Skeletal muscle satellite cell (primary cell): ENCODE measurements at regions not wholly inside any gene's neighbourhood (a gene's known extent, or its start where the extent isn't known, plus 50 kb on each side); places are given as distances from the start of the nearest gene placed in this dataset.
"Not testable (repeated sequence)": the region's sequence is repeated elsewhere in the genome, so short reads cannot be mapped to it uniquely, and the experiment has no call there.

ENCODE experiments used
- H3K27me3 ChIP-seq: 2 replicates; pipeline ENCODE4 v1.7.0; 2013; ENCODE audit warnings: low read length; ENCODE audit not compliant: control insufficient read depth, insufficient read depth
- H3K36me3 ChIP-seq: 2 replicates; pipeline ENCODE4 v1.7.0; 2013; ENCODE audit warnings: mild to moderate bottlenecking, control low read depth, low read length; ENCODE audit not compliant: insufficient read depth
- H3K4me1 ChIP-seq: 2 replicates; pipeline ENCODE4 v1.7.0; 2013; ENCODE audit warnings: low read length; ENCODE audit not compliant: control insufficient read depth, insufficient read depth
- H3K4me2 ChIP-seq: 2 replicates; pipeline ENCODE4 v1.7.0; 2013; ENCODE audit warnings: mild to moderate bottlenecking, low read length
- H3K4me3 ChIP-seq: 2 replicates; pipeline ENCODE4 v1.7.0; 2013; ENCODE audit warnings: low read length
- H3K9ac ChIP-seq: 2 replicates; pipeline ENCODE4 v1.7.0; 2013; ENCODE audit warnings: mild to moderate bottlenecking, low read depth, low read length, moderate library complexity
- H3K9me3 ChIP-seq: replicated peaks from 2 replicates; pipeline ENCODE4 v1.7.0; 2013; ENCODE audit warnings: mild to moderate bottlenecking, control low read depth, low read length

DNA sequence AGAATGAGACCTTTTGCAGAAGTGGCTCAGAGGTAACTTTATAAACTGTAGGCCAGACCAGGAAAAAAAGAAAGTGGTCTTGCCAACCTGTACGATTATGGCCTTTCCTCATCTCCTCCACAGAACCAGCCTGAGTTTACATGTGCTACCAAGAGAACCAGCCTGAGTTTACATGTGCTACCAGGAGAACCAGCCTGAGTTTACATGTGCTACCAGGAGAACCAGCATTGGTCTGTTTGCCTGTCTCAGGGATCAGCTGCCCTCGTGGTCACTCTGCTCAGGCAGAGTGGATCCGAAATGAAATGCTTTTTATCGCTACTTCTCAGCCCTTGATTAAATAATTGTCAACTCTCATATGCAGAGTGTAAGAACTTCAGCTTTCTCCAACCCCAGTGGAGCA, 209.9 kb downstream of the SUCLG1 start:
- no peak overlapping the region for H3K4me3 ChIP-seq
- no peak overlapping the region for H3K4me2 ChIP-seq
- H3K9ac ChIP-seq: no peak overlapping the region
- H3K4me1 ChIP-seq: no peaks in the 10 kb centered on the region
- H3K9me3 ChIP-seq: no peaks in the 10 kb centered on the region
- H3K27me3 ChIP-seq: no peaks in the 10 kb centered on the region
- no peaks in the 10 kb centered on the region for H3K36me3 ChIP-seq

DNA sequence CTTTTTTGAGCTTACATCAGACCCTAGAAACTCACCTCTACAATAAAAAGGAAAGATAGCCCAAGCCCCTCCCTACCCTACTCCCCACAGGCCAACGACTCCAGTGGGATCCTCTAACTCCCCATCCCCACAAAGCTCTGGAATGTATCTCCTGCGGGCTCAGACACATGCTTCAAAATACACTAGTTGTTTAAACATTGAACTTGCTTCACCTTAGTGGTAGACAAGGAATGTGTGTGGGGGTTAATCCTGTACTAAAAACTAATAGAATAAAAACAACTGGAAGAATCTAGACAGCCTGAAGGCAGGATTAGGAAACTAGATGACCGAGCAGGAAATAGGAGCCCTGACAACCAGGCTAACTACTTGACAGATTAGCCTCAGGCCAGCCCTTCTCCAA, 211.5 kb downstream of the SUCLG1 start:
- Histone ChIP-seq H3K9me3 (no peaks in the 10 kb centered on the region), H3K9ac (no peak overlapping the region)

DNA sequence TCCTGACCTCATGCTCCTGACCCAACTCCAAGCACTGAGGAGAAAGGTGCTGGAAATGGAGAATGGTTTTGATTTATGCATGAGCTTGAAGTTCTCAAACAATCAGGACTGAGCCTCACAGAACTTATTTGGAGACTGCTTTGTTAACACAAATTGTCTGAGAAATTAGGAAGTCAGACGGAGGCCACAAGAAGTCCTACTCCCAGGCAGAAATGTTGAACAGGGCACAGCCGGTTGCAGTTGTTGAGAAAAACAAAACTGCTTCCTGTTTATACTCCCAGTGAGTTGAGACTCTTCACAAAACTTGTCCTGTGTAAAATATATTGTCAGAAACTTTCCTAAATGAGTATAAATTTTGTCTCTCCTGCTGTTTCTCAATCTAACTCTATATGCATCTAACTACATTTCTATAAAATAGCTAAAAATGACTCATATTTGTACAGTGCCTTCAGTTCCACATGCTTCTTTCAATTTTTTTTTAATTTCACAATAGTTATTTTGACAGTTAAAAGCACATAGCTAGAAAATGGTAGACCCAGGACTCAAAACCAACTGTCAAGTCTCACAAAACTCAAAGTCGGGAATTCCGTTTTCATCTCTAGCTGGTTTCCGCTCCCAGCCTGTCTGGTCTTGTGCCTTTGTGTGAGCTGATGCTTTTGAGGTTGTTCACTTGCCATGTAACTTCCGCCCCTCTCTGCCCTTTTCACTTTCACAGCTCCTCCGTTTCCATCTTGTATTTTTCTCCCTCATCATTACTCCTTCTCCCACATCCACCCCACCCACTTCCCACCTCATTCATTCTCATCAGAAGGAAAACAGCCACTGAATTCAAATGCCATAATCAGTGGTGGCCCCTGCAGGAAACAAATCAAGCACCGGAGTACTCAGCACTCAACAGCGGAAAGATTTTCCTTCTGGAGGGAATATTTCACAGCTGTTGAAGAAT, 215.0 kb downstream of the SUCLG1 start:
- no peaks in the 10 kb centered on the region for H3K4me1 ChIP-seq
- no peak overlapping the region for H3K4me3 ChIP-seq
- H3K9me3 ChIP-seq: no peaks in the 10 kb centered on the region
- H3K9ac ChIP-seq: no peak overlapping the region
- H3K27me3 ChIP-seq: no peaks in the 10 kb centered on the region
- H3K4me2 ChIP-seq: no peak overlapping the region
- H3K36me3 ChIP-seq: no peaks in the 10 kb centered on the region

More for the DNA sequence above, 211.5 kb downstream of the SUCLG1 start:
- Histone ChIP-seq H3K4me2 (no peak overlapping the region), H3K36me3 (no peaks in the 10 kb centered on the region), H3K27me3 (no peaks in the 10 kb centered on the region), H3K4me1 (no peaks in the 10 kb centered on the region), H3K4me3 (no peak overlapping the region)

DNA sequence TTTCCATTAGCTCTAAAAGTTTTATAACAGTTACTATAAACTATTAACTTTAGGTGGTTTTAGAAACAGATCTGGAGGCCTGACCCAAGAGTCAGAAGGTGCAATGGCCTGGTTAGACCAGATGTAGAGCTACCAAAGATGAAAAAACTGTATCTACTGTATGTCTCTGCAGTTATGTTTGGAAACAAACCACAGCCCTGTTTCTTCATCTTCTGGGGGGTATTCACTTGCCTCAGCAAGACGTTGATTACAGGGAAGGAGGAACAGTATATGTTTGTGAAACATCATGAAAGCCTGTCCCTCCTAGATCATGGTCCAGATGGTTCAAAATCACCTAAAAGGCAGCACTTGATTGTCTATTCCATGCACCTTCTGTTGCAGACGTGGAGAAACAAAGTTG, 220.2 kb downstream of the SUCLG1 start:
- Histone ChIP-seq H3K4me2 (no peak overlapping the region), H3K27me3 (no peaks in the 10 kb centered on the region), H3K4me1 (no peaks in the 10 kb centered on the region), H3K9ac (no peak overlapping the region), H3K4me3 (no peak overlapping the region), H3K36me3 (no peaks in the 10 kb centered on the region), H3K9me3 (no peaks in the 10 kb centered on the region)

DNA sequence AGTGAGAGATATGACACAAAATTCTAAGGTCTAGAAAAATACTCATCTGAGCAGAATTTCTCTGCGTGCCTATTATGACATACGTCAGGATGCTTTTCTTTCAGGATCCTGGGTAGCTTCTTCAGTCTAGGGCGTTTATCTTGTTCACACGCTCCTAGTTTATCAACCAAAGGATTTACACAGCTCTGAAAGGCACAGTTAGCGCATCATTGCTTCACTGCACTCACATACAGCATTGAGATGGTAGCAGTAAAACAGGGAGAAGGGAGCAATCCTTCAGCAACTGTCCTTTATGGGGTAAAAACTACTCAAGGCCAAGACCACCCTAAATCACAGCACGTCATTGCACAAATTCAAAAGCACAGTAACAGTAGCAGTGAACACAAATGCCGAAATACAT, 222.8 kb downstream of the SUCLG1 start:
- H3K4me3 ChIP-seq: no peak overlapping the region
- no peaks in the 10 kb centered on the region for H3K9me3 ChIP-seq
- no peaks in the 10 kb centered on the region for H3K36me3 ChIP-seq
- H3K27me3 ChIP-seq: no peaks in the 10 kb centered on the region
- H3K4me1 ChIP-seq: no peaks in the 10 kb centered on the region
- no peak overlapping the region for H3K9ac ChIP-seq
- no peak overlapping the region for H3K4me2 ChIP-seq

DNA sequence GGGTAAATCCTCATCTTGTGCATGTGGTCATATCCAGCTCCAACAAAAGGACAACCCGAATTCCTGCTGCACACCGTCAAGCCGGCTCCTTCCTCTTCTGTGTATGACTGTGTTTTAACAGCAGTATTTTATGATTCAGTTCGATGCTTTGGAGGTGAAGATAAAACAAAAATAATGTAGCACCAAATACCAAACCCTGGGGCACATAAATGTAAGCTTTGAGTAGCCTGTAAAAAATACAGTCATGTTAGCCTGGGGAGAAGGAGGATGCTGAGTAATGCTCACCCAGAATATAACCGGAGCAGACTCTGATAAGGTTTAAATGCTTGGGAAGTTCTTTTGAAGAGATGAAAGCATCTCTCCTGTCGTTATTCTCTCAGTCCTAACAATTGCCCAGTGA, 225.0 kb downstream of the SUCLG1 start:
- no peak overlapping the region for H3K4me2 ChIP-seq
- H3K4me1 ChIP-seq: no peaks in the 10 kb centered on the region
- no peaks in the 10 kb centered on the region for H3K36me3 ChIP-seq
- no peaks in the 10 kb centered on the region for H3K27me3 ChIP-seq
- H3K9ac ChIP-seq: no peak overlapping the region
- H3K9me3 ChIP-seq: no peaks in the 10 kb centered on the region
- H3K4me3 ChIP-seq: no peak overlapping the region

DNA sequence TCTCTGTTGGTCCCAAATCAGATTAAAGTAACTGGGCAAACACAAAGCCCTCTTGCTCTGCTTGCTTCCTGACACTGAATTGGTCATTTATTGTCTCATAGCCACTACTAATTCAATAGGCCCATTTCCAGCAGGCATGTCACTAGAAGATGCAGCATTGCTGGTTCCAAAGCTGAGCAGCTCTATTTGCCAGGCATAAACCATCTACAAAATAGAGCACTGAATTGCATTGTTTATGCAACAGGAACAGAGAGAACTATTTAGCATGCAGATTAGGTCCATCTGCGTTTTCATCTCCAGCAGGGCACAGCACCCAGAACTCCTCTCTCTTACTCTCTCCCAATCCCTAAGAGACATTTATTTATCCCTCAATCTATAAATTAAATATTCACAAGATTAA, 227.6 kb downstream of the SUCLG1 start:
- H3K4me1 ChIP-seq: no peaks in the 10 kb centered on the region
- no peak overlapping the region for H3K4me3 ChIP-seq
- H3K9ac ChIP-seq: no peak overlapping the region
- no peaks in the 10 kb centered on the region for H3K9me3 ChIP-seq
- H3K36me3 ChIP-seq: no peaks in the 10 kb centered on the region
- H3K4me2 ChIP-seq: no peak overlapping the region
- no peaks in the 10 kb centered on the region for H3K27me3 ChIP-seq

DNA sequence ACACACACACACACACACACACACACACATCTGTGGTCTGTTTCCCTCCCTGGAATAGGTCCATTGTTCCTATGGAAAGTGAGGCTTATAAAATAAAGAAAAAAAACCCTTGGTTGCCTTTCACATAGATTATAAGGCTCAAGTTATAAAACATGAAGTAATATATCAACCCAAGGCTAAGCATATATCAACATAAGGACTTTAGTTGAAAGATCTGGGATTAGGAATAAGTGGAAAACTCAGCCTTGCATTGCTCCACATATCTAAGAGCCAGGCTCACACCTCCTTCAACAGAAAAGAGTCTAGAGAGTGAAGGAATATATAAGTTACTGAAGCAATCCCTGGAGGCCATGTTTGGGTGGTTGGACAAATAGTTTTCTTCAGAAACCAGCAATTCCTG, 235.0 kb downstream of the SUCLG1 start:
- no peak overlapping the region for H3K9ac ChIP-seq
- H3K4me3 ChIP-seq: no peak overlapping the region
- H3K9me3 ChIP-seq: no peaks in the 10 kb centered on the region
- no peaks in the 10 kb centered on the region for H3K27me3 ChIP-seq
- no peak overlapping the region for H3K4me2 ChIP-seq
- no peaks in the 10 kb centered on the region for H3K4me1 ChIP-seq
- H3K36me3 ChIP-seq: no peaks in the 10 kb centered on the region

DNA sequence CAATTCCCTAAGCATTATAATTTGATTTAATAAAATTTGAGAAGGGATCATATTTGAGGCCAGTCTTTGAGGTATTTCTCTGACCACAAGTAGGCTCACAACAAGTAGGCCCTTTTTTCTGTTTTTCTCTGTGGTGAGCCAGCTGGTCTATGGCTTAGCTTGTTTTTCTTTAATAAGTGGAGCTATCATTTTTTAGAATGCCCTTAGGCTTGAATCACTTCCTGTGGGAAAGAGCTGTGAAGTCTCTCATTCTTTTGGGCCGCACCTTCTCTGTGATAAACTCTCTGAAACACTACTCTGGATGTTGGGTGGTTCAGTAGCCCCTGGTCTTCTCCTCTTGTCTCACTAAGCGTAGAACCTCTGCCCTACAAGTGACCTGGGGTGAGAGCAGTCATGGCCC, 235.9 kb downstream of the SUCLG1 start:
- H3K27me3 ChIP-seq: no peaks in the 10 kb centered on the region

DNA sequence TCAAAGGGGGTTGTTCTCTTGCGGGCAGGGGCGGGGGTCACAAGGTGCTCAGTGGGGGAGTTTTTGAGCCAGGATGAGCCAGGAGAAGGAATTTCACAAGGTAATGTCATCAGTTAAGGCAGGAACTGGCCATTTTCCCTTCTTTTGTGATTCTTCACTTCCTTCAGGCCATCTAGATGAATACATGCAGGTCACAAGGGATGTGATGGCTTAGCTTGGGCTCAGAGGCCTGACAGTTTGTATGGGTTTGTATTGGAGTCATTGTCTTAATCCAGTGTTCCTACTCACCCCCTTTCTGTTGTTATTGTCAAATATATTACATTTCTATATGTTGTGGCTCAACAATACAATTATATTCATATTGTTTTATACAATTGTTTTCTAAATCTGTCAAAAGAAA, 238.0 kb downstream of the SUCLG1 start:
- not testable (repeated sequence) for H3K36me3 ChIP-seq, H3K27me3 ChIP-seq, H3K4me3 ChIP-seq, H3K4me2 ChIP-seq, H3K4me1 ChIP-seq, H3K9ac ChIP-seq, H3K9me3 ChIP-seq

More for the DNA sequence above, 235.9 kb downstream of the SUCLG1 start:
- Histone ChIP-seq H3K4me3 (no peak overlapping the region), H3K9me3 (no peaks in the 10 kb centered on the region), H3K4me2 (no peak overlapping the region), H3K36me3 (no peaks in the 10 kb centered on the region), H3K4me1 (no peaks in the 10 kb centered on the region), H3K9ac (no peak overlapping the region)

DNA sequence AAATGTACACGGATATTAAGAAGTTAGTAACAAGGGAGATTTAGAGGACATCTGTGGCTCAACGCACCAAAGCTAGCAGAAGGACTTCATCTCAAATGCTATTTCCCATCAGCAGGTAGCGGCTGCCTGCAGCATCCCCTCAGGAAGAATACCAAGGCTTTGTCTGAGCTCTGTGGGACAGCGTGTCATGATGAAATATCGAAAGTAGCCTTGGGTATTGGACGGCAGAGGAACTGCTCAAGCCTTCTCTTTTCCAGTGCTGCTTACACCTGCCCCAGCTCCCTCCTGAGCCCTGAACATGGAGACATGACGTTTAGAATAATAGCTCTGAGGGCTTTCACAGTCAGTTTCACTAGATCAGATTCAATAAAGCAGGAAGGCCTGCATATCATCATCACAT, 241.6 kb downstream of the SUCLG1 start:
- Histone ChIP-seq H3K36me3 (no peaks in the 10 kb centered on the region), H3K4me2 (no peak overlapping the region), H3K9ac (no peak overlapping the region), H3K4me1 (no peaks in the 10 kb centered on the region), H3K4me3 (no peak overlapping the region), H3K9me3 (no peaks in the 10 kb centered on the region), H3K27me3 (no peaks in the 10 kb centered on the region)

DNA sequence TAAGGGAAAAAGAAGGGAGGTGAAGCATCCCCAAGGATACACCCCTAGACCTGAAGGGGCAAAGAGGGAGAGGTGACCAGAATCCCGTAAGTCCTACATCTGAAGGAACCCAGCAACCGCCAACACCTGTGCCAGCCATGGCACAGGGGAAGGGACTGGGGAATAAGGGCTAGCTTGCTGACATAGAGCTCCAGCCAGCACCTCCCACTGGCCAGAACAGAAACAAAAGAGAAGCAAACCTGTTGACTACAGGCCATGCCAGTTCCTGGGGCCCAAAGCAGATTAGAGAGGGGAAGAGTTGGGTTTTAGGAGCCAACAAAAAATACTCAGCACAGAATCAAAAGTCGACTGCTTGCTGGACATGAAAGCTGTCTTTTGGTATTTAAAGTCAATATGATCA, 244.6 kb downstream of the SUCLG1 start:
- Histone ChIP-seq H3K36me3 (no peaks in the 10 kb centered on the region), H3K4me3 (no peak overlapping the region), H3K9me3 (no peaks in the 10 kb centered on the region), H3K4me2 (no peak overlapping the region), H3K4me1 (no peaks in the 10 kb centered on the region), H3K9ac (no peak overlapping the region), H3K27me3 (no peaks in the 10 kb centered on the region)
